ENCODE measurements at regions not wholly inside any gene's neighbourhood (a gene's known extent, or its start where the extent isn't known, plus 50 kb on each side); places are given as distances from the start of the nearest gene placed in this dataset.

- TF ChIP-seq POLR2A (IDR thresholded peaks at IDR 0.05; ENCODE audit: low read length), result no peak
- TF ChIP-seq GATA1 (IDR thresholded peaks at IDR 0.05; ENCODE audit: low read depth, low read length), result no peak
These were observed 884.5 kb downstream of the TECRL start for GRCh38 chr4:63524764-63525163.

All from erythroblast (primary cell).